GM12878 (cell line): ENCODE measurements at regions not wholly inside any gene's neighbourhood (a gene's known extent, or its start where the extent isn't known, plus 50 kb on each side); places are given as distances from the start of the nearest gene placed in this dataset.

ENCODE experiments used
- ATAC-seq: fragments of 200-7000 bp; cut with Tn5 transposase; 3 replicates; pipeline ENCODE4 v1.9.1; 2020; ENCODE audit warnings: mild to moderate bottlenecking, moderate library complexity
- BruUV-seq: library from RNA; stranded (reverse); fragments of 400-500 nt; replicated peaks from 2 replicates; lab custom pipeline; 2021; lab: Mats Ljungman, UMichigan
- CTCF ChIA-PET: fragments of 300-600 bp; sonication (Branson Sonifier 250); formaldehyde crosslinking; extraction: SDS; loops from one replicate; lab custom pipeline; 2021; ENCODE audit warnings: inconsistent platforms; lab: Yijun Ruan, JAX
- POLR2A ChIA-PET: fragments of 350-600 bp; formaldehyde crosslinking; extraction: SDS; loops from one replicate; lab custom pipeline; 2021; ENCODE audit warnings: inconsistent platforms; lab: Charles Lee
- RAD21 ChIA-PET: fragments of 300-600 bp; sonication (Branson Sonifier 250); formaldehyde crosslinking; loops from one replicate; lab custom pipeline; 2023; ENCODE audit warnings: antibody characterized with exemption; ENCODE audit not compliant: unreplicated experiment; lab: Charles Lee
- SMC1A ChIA-PET: fragments of 300-600 bp; sonication (Branson Sonifier 250); formaldehyde crosslinking; loops from one replicate; lab custom pipeline; 2023; ENCODE audit not compliant: unreplicated experiment, uncharacterized antibody; lab: Charles Lee
- DNase-seq: peaks from one replicate; pipeline ENCODE4 v3.0.0-alpha.2; 2011; ENCODE audit warnings: low read depth, low spot score
- FAIRE-seq: peaks from 3 replicates; lab custom pipeline; 2011; peaks lifted over from hg19 to GRCh38; lab: Jason Lieb, UNC
- H2AFZ ChIP-seq: 2 replicates; pipeline ENCODE4 v1.6.0; 2011; ENCODE audit warnings: low read depth, low read length, control low read depth; ENCODE audit not compliant: control insufficient read depth
- H3K27ac ChIP-seq: 2 replicates; pipeline ENCODE4 v1.5.1; 2011; ENCODE audit warnings: control low read depth; ENCODE audit not compliant: control insufficient read depth, insufficient read depth
- H3K27me3 ChIP-seq, 2 experiments: replicated peaks in 1 of 2; 2 replicates each; pipeline versions ENCODE4 v1.6.0 to v1.6.1; 2011; ENCODE audit warnings: low read length in 1 of 2; ENCODE audit not compliant: control insufficient read depth in 2 of 2, insufficient read depth in 2 of 2
- H3K36me3 ChIP-seq, 2 experiments: 2 replicates each; pipeline ENCODE4 v1.5.1; 2011; ENCODE audit warnings: low read length in 1 of 2; ENCODE audit not compliant: control insufficient read depth in 2 of 2, insufficient read depth in 2 of 2
- H3K4me1 ChIP-seq: 2 replicates; pipeline ENCODE4 v1.6.1; 2011; ENCODE audit warnings: mild to moderate bottlenecking, low read length, moderate library complexity, mixed read lengths; ENCODE audit not compliant: control insufficient read depth, insufficient read depth
- H3K4me2 ChIP-seq: 2 replicates; pipeline ENCODE4 v1.6.0; 2011; ENCODE audit warnings: control low read depth; ENCODE audit not compliant: control insufficient read depth, insufficient read depth
- H3K4me3 ChIP-seq: fragments of 200-600 bp; sonication (generic); 2 replicates; pipeline ENCODE4 v1.5.1; 2016
- H3K79me2 ChIP-seq: 2 replicates; pipeline ENCODE4 v1.6.0; 2011; ENCODE audit warnings: low read length; ENCODE audit not compliant: control insufficient read depth, insufficient read depth
- H3K9ac ChIP-seq: 2 replicates; pipeline ENCODE4 v1.8.0; 2011; ENCODE audit warnings: low read length, control low read depth, mixed read lengths; ENCODE audit not compliant: control insufficient read depth, insufficient read depth
- H3K9me3 ChIP-seq: replicated peaks from 3 replicates; pipeline ENCODE4 v1.5.1; 2011; ENCODE audit warnings: mild to moderate bottlenecking, low read length; ENCODE audit not compliant: control insufficient read depth, insufficient read depth
- H4K20me1 ChIP-seq: 2 replicates; pipeline ENCODE4 v1.6.0; 2011; ENCODE audit not compliant: control insufficient read depth, insufficient read depth
- EED ChIP-seq: sonication (generic); IDR thresholded peaks from 2 replicates; pipeline ENCODE4 v1.6.1; 2016; ENCODE audit warnings: antibody characterized with exemption, low read depth
- EP300 ChIP-seq, 2 experiments: fragments of 150-350 bp in 1 of 2; IDR thresholded peaks; 2 replicates each; pipeline ENCODE4 v1.6.1; 2011 to 2012; ENCODE audit warnings: low read depth in 2 of 2, low read length in 2 of 2, borderline replicate concordance in 1 of 2, improper control_type of control experiment in 1 of 2, inconsistent platforms in 1 of 2; ENCODE audit not compliant: control insufficient read depth in 1 of 2
- EZH2 ChIP-seq: IDR thresholded peaks from 2 replicates; pipeline ENCODE4 v1.6.1; 2012; ENCODE audit warnings: low read depth, mild to moderate bottlenecking, control low read depth, inconsistent platforms, low read length, borderline replicate concordance; ENCODE audit not compliant: control insufficient read depth
- FOS ChIP-seq: IDR thresholded peaks from 3 replicates; pipeline ENCODE4 v1.6.1; 2011; ENCODE audit warnings: borderline replicate concordance; ENCODE audit not compliant: insufficient read length; ENCODE audit errors: extremely low read depth
- GATAD2B ChIP-seq: fragments of 450-650 bp; conservative IDR thresholded peaks from 2 replicates; pipeline ENCODE4 v1.6.1; 2017; ENCODE audit warnings: low read depth, mild to moderate bottlenecking, moderate library complexity
- HCFC1 ChIP-seq: fragments of 150-350 bp; IDR thresholded peaks from 2 replicates; pipeline ENCODE4 v1.6.1; 2014; ENCODE audit warnings: low read length
- HSF1 ChIP-seq: fragments of 150-350 bp; IDR thresholded peaks from 2 replicates; pipeline ENCODE4 v1.6.1; 2014; ENCODE audit warnings: mild to moderate bottlenecking, low read depth, low read length
- IKZF2 ChIP-seq, 2 experiments: fragments of 450-650 bp; IDR thresholded peaks; 2 replicates each; pipeline ENCODE4 v1.6.1; 2017; ENCODE audit warnings: mild to moderate bottlenecking in 2 of 2, moderate library complexity in 2 of 2
- JUNB ChIP-seq: IDR thresholded peaks from 2 replicates; pipeline ENCODE4 v1.6.1; 2016; ENCODE audit warnings: antibody characterized with exemption, mild to moderate bottlenecking
- PKNOX1 ChIP-seq: fragments of 450-650 bp; IDR thresholded peaks from 2 replicates; pipeline ENCODE4 v1.6.1; 2016; ENCODE audit warnings: mild to moderate bottlenecking
- SMAD5 ChIP-seq: IDR thresholded peaks from 2 replicates; pipeline ENCODE4 v1.6.1; 2016; ENCODE audit warnings: antibody characterized with exemption, low read depth
- SREBF2 ChIP-seq: IDR thresholded peaks from 2 replicates; pipeline ENCODE4 v1.6.1; 2012; ENCODE audit warnings: mild to moderate bottlenecking, low read length
- ZZZ3 ChIP-seq: IDR thresholded peaks from 2 replicates; pipeline ENCODE4 v1.6.1; 2011; ENCODE audit warnings: low read depth; ENCODE audit not compliant: control insufficient read depth, insufficient read length
- whole genome bisulfite sequencing: methylation state at CpG from one replicate; pipeline ENCODE4 v1.1.6; 2016; ENCODE audit warnings: low lambda C conversion rate; ENCODE audit not compliant: insufficient replicate concordance, insufficient coverage; ENCODE audit errors: missing lambda C conversion rate; 5-methylcytosine and 5-hydroxymethylcytosine counted together
- in situ Hi-C: fragments of 300-500 bp; cut with MboI; formaldehyde crosslinking; loops from 9 replicates; pipeline ENCODE4 v1.14.3; 2018; ENCODE audit warnings: mixed read lengths
- intact Hi-C: fragments of 100-400 bp; cut with micrococcal nuclease; formaldehyde crosslinking; loops from one replicate; pipeline ENCODE4 v1.14.2; 2022; ENCODE audit not compliant: unreplicated experiment

- 15% methylated on average over 9 of the region's 9 CpGs for WGBS
- no peak overlapping the region for H3K9ac ChIP-seq
- RAD21 ChIA-PET = no interaction called here
- in situ Hi-C loops (no loop called here), intact Hi-C loops (no loop called here)
- CTCF ChIA-PET = interaction anchor here (0.6 kb wide), 1 partner anchor 142 kb away, joined by 3 read pairs; no protein-coding TSS in a partner anchor
- no peaks in the 10 kb centered on the region for H3K9me3 ChIP-seq
- H4K20me1 ChIP-seq = no peaks in the 10 kb centered on the region
- no peak overlapping the region for H2AFZ ChIP-seq
- H3K79me2 ChIP-seq = no peaks in the 10 kb centered on the region
- no peak for DNase-seq
- BruUV-seq = no TSS peak
- TF ChIP-seq GATAD2B (no peak), HSF1 (no peak), SMAD5 (no peak), EP300 (IDR thresholded peaks at IDR 0.05; ENCODE audit: borderline replicate concordance in 1 of 2, control insufficient read depth in 1 of 2, low read depth in 2 of 2, low read length in 2 of 2) (no peak)
- SMC1A ChIA-PET = interaction anchor here (0.7 kb wide), 1 partner anchor 74 kb away, joined by 3 read pairs; no protein-coding TSS in a partner anchor
- no peaks in the 10 kb centered on the region for H3K36me3 ChIP-seq
- no peak overlapping the region for H3K27ac ChIP-seq
- no peak overlapping the region for H3K4me3 ChIP-seq
- POLR2A ChIA-PET = no interaction called here
- no peak for ATAC-seq
- peaks cover 3% of the 10 kb centered on the region in 2 experiments for H3K27me3 ChIP-seq
- no peak overlapping the region for H3K4me2 ChIP-seq
- H3K4me1 ChIP-seq = no peaks in the 10 kb centered on the region
- no peak for FAIRE-seq
These were observed 302.4 kb upstream of the TNRC6C start for GRCh38 chr17:77656054-77656453.

DNA sequence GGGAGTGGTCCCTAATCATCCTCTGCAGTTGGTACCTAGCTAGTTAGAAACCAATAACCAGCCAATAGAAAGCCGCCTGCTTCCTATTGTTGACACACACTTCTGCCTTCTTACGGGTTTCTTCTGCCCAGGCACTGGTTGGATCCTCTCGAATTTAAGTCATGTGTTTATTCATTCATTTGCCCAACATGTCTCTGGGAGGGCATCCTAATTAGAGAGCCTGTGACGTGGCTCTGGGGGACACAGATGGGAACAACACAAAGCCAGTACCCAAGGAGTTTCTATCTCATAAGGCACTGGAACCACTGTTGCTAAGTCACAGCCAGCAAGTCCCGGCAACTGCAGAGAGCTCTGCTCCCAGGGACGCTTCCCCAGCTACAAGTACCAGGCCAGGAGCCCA lies 300.7 kb upstream of the TNRC6C start:
- no peak overlapping the region for H2AFZ ChIP-seq
- H4K20me1 ChIP-seq = no peaks in the 10 kb centered on the region
- peaks cover 3% of the 10 kb centered on the region in 2 experiments for H3K27me3 ChIP-seq
- in situ Hi-C loops (no loop called here), intact Hi-C loops (no loop called here)
- TF ChIP-seq PKNOX1 (no peak), ZZZ3 (no peak), EZH2 (no peak), JUNB (no peak), FOS (no peak), EED (no peak), HCFC1 (no peak), SREBF2 (no peak), IKZF2 (IDR thresholded peaks at IDR 0.05) (no peak)
- ChIA-PET RAD21 (no interaction called here), SMC1A (no interaction called here), POLR2A (no interaction called here), CTCF (no interaction called here)
- ATAC-seq (no peak), FAIRE-seq (no peak), DNase-seq (no peak)
- 14% methylated on average over 6 of the region's 6 CpGs for WGBS
- H3K4me3 ChIP-seq = no peak overlapping the region
- H3K36me3 ChIP-seq = no peaks in the 10 kb centered on the region
- no peak overlapping the region for H3K27ac ChIP-seq
- no peaks in the 10 kb centered on the region for H3K4me1 ChIP-seq
- H3K79me2 ChIP-seq = no peaks in the 10 kb centered on the region
- BruUV-seq = no TSS peak
- H3K9me3 ChIP-seq = no peaks in the 10 kb centered on the region
- H3K9ac ChIP-seq = no peak overlapping the region
- H3K4me2 ChIP-seq = no peak overlapping the region
